ENCODE measurements at regions not wholly inside any gene's neighbourhood (a gene's known extent, or its start where the extent isn't known, plus 50 kb on each side); places are given as distances from the start of the nearest gene placed in this dataset.

DNA sequence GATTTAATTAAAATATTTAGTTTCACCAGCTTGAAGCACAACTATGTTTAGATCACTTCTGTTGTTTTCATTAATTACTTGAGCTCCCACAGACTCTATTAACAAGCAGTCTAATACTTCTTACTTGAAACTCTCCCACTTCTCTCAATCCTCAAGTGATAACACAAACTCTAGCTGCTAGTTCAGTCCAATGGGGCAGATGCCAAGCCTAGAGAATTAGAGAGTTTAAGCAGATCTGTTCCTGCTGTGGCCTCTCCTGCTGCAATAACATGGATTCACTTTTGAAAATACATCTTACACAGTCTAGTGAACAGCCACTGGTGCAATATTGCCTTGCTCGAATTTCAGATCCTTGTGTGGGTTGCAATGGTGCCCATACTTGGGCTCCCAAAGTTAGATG is 566.4 kb upstream of the SGO1 start:
- no peaks in the 10 kb centered on the region for H3K9me3 ChIP-seq (ENCODE audit: control insufficient read depth, low read length)

DNA sequence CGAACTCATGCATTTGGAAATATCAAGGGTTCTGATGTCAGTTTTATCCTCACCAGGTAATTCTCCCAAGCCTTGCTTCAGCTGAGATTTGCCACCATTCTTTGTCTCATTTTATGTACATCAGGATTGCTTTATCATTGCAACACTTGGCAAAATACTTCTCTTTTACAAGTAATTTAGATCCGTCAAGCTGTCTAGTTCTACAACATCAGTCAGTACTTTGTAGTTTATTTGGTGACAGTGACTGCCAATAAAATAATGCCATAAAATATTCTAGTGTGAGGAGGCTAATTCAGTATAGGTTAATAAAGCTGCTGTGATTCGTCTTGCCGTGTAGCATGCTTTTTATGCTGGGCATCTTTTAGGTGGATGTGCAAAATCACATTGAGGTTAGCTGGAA is 565.3 kb upstream of the SGO1 start:
- no peak overlapping the region for H3K4me3 ChIP-seq (ENCODE audit: low read length)
- H3K27me3 ChIP-seq (replicated peaks; ENCODE audit: control insufficient read depth, insufficient read depth, low read length): no peaks in the 10 kb centered on the region
- no peaks in the 10 kb centered on the region for H3K4me1 ChIP-seq (ENCODE audit: control insufficient read depth, insufficient read depth, low read length)
- no peaks in the 10 kb centered on the region for H3K9me3 ChIP-seq (ENCODE audit: control insufficient read depth, low read length)
- no peaks in the 10 kb centered on the region for H3K36me3 ChIP-seq (ENCODE audit: control insufficient read depth, insufficient read depth, low read length, severe bottlenecking)
- DNase-seq (ENCODE audit: low read depth): no peak
- H3K9ac ChIP-seq (ENCODE audit: low read length): no peak overlapping the region

More for the DNA sequence above, 566.4 kb upstream of the SGO1 start:
- H3K36me3 ChIP-seq (ENCODE audit: control insufficient read depth, insufficient read depth, low read length, severe bottlenecking): no peaks in the 10 kb centered on the region
- H3K27me3 ChIP-seq (replicated peaks; ENCODE audit: control insufficient read depth, insufficient read depth, low read length): no peaks in the 10 kb centered on the region
- H3K4me3 ChIP-seq (ENCODE audit: low read length): no peak overlapping the region
- H3K4me1 ChIP-seq (ENCODE audit: control insufficient read depth, insufficient read depth, low read length): no peaks in the 10 kb centered on the region
- no peak for DNase-seq (ENCODE audit: low read depth)
- no peak overlapping the region for H3K9ac ChIP-seq (ENCODE audit: low read length)

DNA sequence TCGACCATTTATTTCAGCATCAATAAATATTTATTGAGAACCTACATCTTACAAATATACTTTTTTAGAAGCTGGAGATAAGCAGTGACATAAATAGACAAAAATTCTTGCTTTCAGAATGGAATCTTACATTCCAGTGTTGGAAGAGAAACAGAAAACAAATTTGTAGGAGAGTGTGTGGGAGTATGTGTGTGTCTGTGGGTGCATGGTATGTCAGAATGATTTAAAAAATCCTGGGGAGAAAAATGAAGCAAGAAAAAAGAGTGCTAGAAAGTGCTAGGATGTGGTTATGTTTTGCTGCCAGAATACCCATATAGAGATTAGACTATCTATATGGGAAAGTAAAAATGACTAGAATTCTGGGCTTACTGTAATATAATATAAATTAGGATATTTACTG is 561.7 kb upstream of the SGO1 start:
- Histone ChIP-seq H3K4me1 (ENCODE audit: control insufficient read depth, insufficient read depth, low read length) (no peaks in the 10 kb centered on the region), H3K27me3 (replicated peaks; ENCODE audit: control insufficient read depth, insufficient read depth, low read length) (no peaks in the 10 kb centered on the region), H3K9me3 (ENCODE audit: control insufficient read depth, low read length) (no peaks in the 10 kb centered on the region), H3K36me3 (ENCODE audit: control insufficient read depth, insufficient read depth, low read length, severe bottlenecking) (no peaks in the 10 kb centered on the region), H3K4me3 (ENCODE audit: low read length) (no peak overlapping the region), H3K9ac (ENCODE audit: low read length) (no peak overlapping the region)
- peak; percentile 63 for DNase-seq (ENCODE audit: low read depth)

DNA sequence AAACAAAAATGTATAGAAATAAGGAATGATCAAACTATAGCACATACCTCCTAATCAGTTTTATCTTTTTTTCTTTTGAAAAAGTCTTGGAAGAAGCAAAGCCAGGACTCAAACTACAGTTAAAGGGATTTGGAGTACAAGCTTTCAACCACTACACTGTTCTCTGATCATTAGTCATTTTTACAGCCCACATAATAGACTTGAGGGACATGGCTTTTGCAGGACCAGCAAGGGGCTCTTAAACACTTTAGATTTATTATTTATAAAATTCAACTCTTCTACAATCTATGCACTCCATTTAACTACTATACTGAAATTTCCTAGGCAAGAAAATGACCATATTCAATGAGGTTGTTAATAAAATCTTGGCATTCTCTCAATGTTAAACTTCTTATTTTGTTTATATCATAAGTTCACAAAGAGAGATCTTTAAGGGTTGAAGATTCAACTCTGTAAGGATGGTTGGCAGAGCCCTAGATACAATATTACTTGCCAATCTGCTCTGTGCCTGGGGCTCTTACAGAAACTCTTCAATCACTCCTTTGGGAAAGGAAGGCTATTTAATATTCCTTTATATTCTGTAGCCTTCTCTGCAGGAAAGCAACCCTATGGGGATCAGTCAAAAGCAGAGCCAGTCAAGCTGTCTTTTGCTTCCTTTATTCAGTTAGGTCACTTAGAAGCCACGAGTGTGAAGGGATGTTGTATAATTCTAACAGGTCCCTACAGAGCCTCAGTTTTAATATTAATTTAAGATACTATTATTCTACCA is 557.7 kb upstream of the SGO1 start:
- Histone ChIP-seq H3K9me3 (ENCODE audit: control insufficient read depth, low read length) (no peaks in the 10 kb centered on the region), H3K9ac (ENCODE audit: low read length) (no peak overlapping the region), H3K4me3 (ENCODE audit: low read length) (no peak overlapping the region), H3K4me1 (ENCODE audit: control insufficient read depth, insufficient read depth, low read length) (peaks cover 9% of the 10 kb centered on the region), H3K27me3 (replicated peaks; ENCODE audit: control insufficient read depth, insufficient read depth, low read length) (no peaks in the 10 kb centered on the region), H3K36me3 (ENCODE audit: control insufficient read depth, insufficient read depth, low read length, severe bottlenecking) (no peaks in the 10 kb centered on the region)
- no peak for DNase-seq (ENCODE audit: low read depth)

DNA sequence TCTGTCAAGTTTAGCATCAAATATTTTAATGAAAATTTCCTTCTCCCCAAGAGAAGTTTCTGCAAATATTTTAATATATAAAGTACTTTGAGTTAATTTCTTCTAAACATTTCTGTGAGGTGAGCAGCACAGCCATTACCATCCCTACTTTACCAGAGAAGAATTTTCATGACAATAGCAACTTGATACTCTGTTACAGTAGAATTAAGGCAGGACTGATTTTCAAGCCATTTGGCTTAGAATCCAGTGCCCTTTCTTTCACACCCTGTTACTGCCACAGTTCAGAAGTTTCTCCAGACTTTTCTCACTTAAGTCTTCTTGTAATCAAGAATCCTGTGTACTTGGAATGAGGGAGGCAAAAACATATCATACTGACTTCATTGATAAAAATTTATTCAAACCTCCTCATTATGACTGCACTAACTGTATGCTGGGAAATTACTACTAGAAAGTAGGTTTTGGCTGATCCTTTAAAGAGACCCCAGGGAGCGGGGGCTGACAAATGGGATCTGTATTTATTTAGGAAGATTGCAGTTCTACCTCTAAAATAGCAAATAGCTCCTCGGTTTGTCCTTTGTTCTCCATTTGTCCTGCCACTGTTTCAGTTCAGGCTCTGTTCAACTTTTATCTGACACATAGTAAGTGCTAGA is 557.0 kb upstream of the SGO1 start:
- Histone ChIP-seq H3K4me1 (ENCODE audit: control insufficient read depth, insufficient read depth, low read length) (peaks cover 9% of the 10 kb centered on the region), H3K9ac (ENCODE audit: low read length) (no peak overlapping the region), H3K9me3 (ENCODE audit: control insufficient read depth, low read length) (no peaks in the 10 kb centered on the region), H3K36me3 (ENCODE audit: control insufficient read depth, insufficient read depth, low read length, severe bottlenecking) (no peaks in the 10 kb centered on the region), H3K4me3 (ENCODE audit: low read length) (no peak overlapping the region), H3K27me3 (replicated peaks; ENCODE audit: control insufficient read depth, insufficient read depth, low read length) (no peaks in the 10 kb centered on the region)
- no peak for DNase-seq (ENCODE audit: low read depth)

DNA sequence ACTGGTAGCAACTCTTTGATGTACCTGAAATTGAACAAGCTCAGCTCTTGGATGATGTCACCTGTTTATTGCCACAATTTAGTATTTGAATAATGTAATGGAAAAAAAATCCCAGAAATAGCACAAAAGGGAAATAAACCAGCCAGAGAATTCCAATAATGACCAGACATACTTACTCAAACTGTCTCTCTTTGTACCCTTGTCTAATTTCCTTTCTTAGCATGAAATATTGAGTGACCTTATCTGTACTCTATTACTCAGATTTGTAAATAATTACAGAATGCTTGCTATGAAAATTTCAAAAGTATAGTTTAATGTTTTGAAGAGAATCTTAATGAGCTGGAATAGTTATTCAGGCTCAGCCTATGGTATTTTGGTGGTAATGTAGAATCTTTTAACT is 555.4 kb upstream of the SGO1 start:
- no peaks in the 10 kb centered on the region for H3K9me3 ChIP-seq (ENCODE audit: control insufficient read depth, low read length)
- no peak overlapping the region for H3K9ac ChIP-seq (ENCODE audit: low read length)
- H3K4me1 ChIP-seq (ENCODE audit: control insufficient read depth, insufficient read depth, low read length): peaks cover 9% of the 10 kb centered on the region
- no peak overlapping the region for H3K4me3 ChIP-seq (ENCODE audit: low read length)
- H3K36me3 ChIP-seq (ENCODE audit: control insufficient read depth, insufficient read depth, low read length, severe bottlenecking): no peaks in the 10 kb centered on the region
- H3K27me3 ChIP-seq (replicated peaks; ENCODE audit: control insufficient read depth, insufficient read depth, low read length): no peaks in the 10 kb centered on the region
- DNase-seq (ENCODE audit: low read depth): no peak

DNA sequence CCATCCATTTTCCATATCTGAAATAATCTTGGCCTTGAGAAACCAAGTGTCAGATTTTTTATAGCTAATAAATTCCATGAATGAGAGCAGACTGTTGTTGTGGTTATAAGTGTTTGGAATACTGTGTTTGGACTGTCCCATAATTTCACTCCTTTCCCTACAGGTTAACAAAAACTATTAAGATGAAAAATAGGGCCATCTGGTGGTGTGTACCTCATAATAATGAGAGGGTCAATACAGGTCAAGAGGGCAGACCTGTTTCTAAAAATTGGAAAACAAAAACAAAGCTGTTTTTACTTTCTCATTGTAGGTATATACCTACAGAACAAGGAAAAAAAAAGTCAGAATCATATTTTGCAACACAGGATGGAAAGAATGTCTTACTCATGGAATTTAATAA is 553.8 kb upstream of the SGO1 start:
- Histone ChIP-seq H3K9ac (ENCODE audit: low read length) (no peak overlapping the region), H3K4me1 (ENCODE audit: control insufficient read depth, insufficient read depth, low read length) (peaks cover 9% of the 10 kb centered on the region), H3K9me3 (ENCODE audit: control insufficient read depth, low read length) (no peaks in the 10 kb centered on the region), H3K36me3 (ENCODE audit: control insufficient read depth, insufficient read depth, low read length, severe bottlenecking) (no peaks in the 10 kb centered on the region), H3K27me3 (replicated peaks; ENCODE audit: control insufficient read depth, insufficient read depth, low read length) (no peaks in the 10 kb centered on the region), H3K4me3 (ENCODE audit: low read length) (peak overlapping the region; percentile 54)
- DNase-seq (ENCODE audit: low read depth): peak; percentile 0

DNA sequence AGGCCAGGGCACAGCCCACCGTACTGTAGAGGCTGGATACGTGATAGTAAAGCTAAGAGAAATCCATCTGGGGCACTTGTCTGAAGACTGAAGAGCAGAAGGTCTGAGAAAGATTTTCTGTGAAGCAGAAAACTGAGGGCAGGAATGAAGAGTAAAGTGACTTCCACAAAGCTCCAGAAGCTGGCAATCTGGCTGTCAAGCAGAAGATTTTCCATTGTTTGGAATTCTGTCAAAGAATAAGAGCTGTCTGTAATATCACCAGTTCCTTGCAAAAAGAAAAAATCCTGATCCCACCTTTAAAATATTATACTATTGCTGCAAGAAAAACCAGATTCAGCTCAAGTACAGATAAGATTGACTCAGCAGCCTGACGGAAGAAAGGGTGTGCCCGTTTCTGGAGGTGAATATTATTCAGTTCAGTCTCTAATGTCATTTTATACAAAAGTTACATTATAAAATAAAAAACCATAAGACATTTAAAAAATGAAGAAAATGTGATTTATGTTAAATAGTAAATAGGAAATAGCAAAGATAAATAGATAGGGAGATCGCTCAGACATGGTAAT is 550.4 kb upstream of the SGO1 start:
- no peak for DNase-seq (ENCODE audit: low read depth)
- Histone ChIP-seq H3K9me3 (ENCODE audit: control insufficient read depth, low read length) (no peaks in the 10 kb centered on the region), H3K9ac (ENCODE audit: low read length) (no peak overlapping the region), H3K36me3 (ENCODE audit: control insufficient read depth, insufficient read depth, low read length, severe bottlenecking) (no peaks in the 10 kb centered on the region), H3K4me3 (ENCODE audit: low read length) (no peak overlapping the region), H3K27me3 (replicated peaks; ENCODE audit: control insufficient read depth, insufficient read depth, low read length) (no peaks in the 10 kb centered on the region), H3K4me1 (ENCODE audit: control insufficient read depth, insufficient read depth, low read length) (peaks cover 8% of the 10 kb centered on the region)

DNA sequence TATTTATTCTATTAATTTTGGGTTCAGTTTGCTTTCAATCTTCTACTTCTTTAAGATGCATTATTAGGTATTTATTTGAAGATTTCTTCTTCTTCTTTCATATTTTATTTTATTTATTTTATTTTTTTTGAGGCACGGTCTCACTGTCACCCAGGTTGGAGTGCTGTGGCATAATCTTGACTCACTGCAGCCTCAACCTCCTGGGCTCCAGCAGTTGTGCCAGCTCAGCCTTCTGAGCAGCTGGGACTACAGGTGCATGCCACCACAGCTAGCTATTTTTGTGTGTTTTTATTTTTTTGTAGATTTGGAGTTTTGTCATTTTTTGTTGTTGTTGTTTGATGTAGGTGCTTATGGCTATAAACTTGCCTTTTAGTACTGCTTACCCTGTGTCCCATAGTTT is 543.2 kb upstream of the SGO1 start:
- Histone ChIP-seq H3K9ac (ENCODE audit: low read length) (no peak overlapping the region), H3K27me3 (replicated peaks; ENCODE audit: control insufficient read depth, insufficient read depth, low read length) (no peaks in the 10 kb centered on the region)

DNA sequence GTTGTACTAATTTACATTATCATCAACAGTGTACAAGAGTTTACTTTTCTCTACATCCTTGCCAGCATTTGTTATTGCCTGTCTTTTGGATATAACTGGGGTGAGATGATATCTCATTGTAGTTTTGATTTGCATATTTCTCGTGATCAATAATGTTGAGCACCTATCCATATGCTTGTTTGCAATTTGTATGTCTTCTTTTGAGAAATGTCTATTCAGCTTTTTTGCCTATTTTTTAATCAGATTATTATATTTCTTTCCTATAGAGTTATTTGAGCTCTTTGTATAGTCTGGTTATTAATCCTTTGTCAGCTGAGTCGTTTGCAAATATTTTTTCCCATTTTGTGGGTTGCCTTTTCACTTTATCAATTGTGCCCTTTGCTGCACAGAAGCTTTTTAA is 540.8 kb upstream of the SGO1 start:
- no peak overlapping the region for H3K9ac ChIP-seq (ENCODE audit: low read length)
- no peaks in the 10 kb centered on the region for H3K4me1 ChIP-seq (ENCODE audit: control insufficient read depth, insufficient read depth, low read length)
- DNase-seq (ENCODE audit: low read depth): no peak
- no peak overlapping the region for H3K4me3 ChIP-seq (ENCODE audit: low read length)
- no peaks in the 10 kb centered on the region for H3K27me3 ChIP-seq (replicated peaks; ENCODE audit: control insufficient read depth, insufficient read depth, low read length)
- no peaks in the 10 kb centered on the region for H3K36me3 ChIP-seq (ENCODE audit: control insufficient read depth, insufficient read depth, low read length, severe bottlenecking)
- H3K9me3 ChIP-seq (ENCODE audit: control insufficient read depth, low read length): no peaks in the 10 kb centered on the region

More for the DNA sequence above, 543.2 kb upstream of the SGO1 start:
- Histone ChIP-seq H3K9me3 (ENCODE audit: control insufficient read depth, low read length) (no peaks in the 10 kb centered on the region), H3K4me1 (ENCODE audit: control insufficient read depth, insufficient read depth, low read length) (no peaks in the 10 kb centered on the region), H3K4me3 (ENCODE audit: low read length) (no peak overlapping the region), H3K36me3 (ENCODE audit: control insufficient read depth, insufficient read depth, low read length, severe bottlenecking) (no peaks in the 10 kb centered on the region)
- DNase-seq (ENCODE audit: low read depth): no peak

DNA sequence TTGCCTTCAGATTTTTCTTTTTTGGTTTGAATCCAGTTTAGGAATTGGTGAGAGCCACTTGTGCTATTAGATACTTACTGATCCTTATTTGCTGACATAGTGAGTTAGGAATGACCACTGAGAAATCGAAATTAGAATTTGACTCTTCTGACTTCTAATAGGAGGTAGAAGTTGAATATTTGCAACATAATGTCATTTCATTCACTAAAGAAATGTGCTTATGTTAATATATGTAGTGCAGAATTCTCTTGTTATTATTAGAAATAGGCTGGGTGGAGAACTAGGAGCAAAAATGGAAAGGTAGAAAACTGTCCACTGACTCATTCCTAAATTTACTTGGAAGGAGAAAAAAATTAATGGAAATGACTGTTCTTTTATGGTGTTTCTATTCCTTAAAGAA is 538.2 kb upstream of the SGO1 start:
- Histone ChIP-seq H3K4me1 (ENCODE audit: control insufficient read depth, insufficient read depth, low read length) (no peaks in the 10 kb centered on the region), H3K9me3 (ENCODE audit: control insufficient read depth, low read length) (no peaks in the 10 kb centered on the region), H3K9ac (ENCODE audit: low read length) (no peak overlapping the region), H3K27me3 (replicated peaks; ENCODE audit: control insufficient read depth, insufficient read depth, low read length) (no peaks in the 10 kb centered on the region), H3K36me3 (ENCODE audit: control insufficient read depth, insufficient read depth, low read length, severe bottlenecking) (no peaks in the 10 kb centered on the region), H3K4me3 (ENCODE audit: low read length) (no peak overlapping the region)
- no peak for DNase-seq (ENCODE audit: low read depth)
